Liver (tissue), 3 donors: ENCODE measurements at regions not wholly inside any gene's neighbourhood (a gene's known extent, or its start where the extent isn't known, plus 50 kb on each side); places are given as distances from the start of the nearest gene placed in this dataset.

Experiments
- JUND ChIP-seq, 2 donors: IDR thresholded peaks; 2 replicates each; pipeline ENCODE4 v1.6.1; 2016; ENCODE audit warnings: antibody characterized with exemption in 2 of 2
- RAD21 ChIP-seq, 2 donors: IDR thresholded peaks; 2 replicates each; pipeline ENCODE4 v1.6.1; 2016; ENCODE audit warnings: antibody characterized with exemption in 2 of 2, mild to moderate bottlenecking in 2 of 2
- SP1 ChIP-seq: IDR thresholded peaks from 2 replicates; pipeline ENCODE4 v1.6.1; 2018; ENCODE audit warnings: antibody characterized with exemption, mild to moderate bottlenecking
- TAF1 ChIP-seq: conservative IDR thresholded peaks from 2 replicates; pipeline ENCODE4 v1.6.1; 2016; ENCODE audit warnings: antibody characterized with exemption, mild to moderate bottlenecking
- TF ChIP-seq, protein P1 (sequence below): fragments of 150-350 bp; IDR thresholded peaks from 2 replicates; pipeline ENCODE4 v1.5.1; 2017; ENCODE audit warnings: improper control_type of control experiment, low read depth, low read length; ENCODE audit not compliant: missing input control
- TF ChIP-seq, protein P2 (sequence below): IDR thresholded peaks from 2 replicates; pipeline ENCODE4 v1.6.1; 2016; ENCODE audit warnings: antibody characterized with exemption, mild to moderate bottlenecking
- TF ChIP-seq, protein P3 (sequence below): IDR thresholded peaks from 2 replicates; pipeline ENCODE4 v1.6.1; 2016; ENCODE audit warnings: antibody characterized with exemption
- donor health status: healthy.
- donor health status: healthy.

DNA sequence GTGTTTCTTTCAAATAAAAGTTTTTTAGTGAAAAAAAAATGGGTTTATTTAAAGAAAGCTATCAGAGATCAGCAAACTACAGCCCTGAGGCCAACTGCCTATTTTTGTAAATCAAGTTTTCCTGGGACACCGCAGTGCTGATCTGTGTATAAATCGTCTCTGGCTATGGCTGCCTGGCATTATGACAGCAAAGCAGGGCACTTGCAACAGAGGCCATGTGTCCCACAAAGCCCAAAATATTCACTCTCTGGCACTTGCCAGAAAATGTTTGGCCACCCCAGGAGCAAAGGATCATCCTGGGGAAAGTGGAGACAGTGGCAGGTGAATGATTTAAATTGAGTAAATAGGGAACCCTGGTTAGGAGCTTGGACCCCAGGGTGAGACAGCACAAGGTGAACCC is 291.6 kb downstream of the PREX1 start:
- TF ChIP-seq, protein P1, sequence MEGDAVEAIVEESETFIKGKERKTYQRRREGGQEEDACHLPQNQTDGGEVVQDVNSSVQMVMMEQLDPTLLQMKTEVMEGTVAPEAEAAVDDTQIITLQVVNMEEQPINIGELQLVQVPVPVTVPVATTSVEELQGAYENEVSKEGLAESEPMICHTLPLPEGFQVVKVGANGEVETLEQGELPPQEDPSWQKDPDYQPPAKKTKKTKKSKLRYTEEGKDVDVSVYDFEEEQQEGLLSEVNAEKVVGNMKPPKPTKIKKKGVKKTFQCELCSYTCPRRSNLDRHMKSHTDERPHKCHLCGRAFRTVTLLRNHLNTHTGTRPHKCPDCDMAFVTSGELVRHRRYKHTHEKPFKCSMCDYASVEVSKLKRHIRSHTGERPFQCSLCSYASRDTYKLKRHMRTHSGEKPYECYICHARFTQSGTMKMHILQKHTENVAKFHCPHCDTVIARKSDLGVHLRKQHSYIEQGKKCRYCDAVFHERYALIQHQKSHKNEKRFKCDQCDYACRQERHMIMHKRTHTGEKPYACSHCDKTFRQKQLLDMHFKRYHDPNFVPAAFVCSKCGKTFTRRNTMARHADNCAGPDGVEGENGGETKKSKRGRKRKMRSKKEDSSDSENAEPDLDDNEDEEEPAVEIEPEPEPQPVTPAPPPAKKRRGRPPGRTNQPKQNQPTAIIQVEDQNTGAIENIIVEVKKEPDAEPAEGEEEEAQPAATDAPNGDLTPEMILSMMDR = no peak
- TF ChIP-seq TAF1 = no peak
- TF ChIP-seq, protein P2, sequence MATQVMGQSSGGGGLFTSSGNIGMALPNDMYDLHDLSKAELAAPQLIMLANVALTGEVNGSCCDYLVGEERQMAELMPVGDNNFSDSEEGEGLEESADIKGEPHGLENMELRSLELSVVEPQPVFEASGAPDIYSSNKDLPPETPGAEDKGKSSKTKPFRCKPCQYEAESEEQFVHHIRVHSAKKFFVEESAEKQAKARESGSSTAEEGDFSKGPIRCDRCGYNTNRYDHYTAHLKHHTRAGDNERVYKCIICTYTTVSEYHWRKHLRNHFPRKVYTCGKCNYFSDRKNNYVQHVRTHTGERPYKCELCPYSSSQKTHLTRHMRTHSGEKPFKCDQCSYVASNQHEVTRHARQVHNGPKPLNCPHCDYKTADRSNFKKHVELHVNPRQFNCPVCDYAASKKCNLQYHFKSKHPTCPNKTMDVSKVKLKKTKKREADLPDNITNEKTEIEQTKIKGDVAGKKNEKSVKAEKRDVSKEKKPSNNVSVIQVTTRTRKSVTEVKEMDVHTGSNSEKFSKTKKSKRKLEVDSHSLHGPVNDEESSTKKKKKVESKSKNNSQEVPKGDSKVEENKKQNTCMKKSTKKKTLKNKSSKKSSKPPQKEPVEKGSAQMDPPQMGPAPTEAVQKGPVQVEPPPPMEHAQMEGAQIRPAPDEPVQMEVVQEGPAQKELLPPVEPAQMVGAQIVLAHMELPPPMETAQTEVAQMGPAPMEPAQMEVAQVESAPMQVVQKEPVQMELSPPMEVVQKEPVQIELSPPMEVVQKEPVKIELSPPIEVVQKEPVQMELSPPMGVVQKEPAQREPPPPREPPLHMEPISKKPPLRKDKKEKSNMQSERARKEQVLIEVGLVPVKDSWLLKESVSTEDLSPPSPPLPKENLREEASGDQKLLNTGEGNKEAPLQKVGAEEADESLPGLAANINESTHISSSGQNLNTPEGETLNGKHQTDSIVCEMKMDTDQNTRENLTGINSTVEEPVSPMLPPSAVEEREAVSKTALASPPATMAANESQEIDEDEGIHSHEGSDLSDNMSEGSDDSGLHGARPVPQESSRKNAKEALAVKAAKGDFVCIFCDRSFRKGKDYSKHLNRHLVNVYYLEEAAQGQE = no peak
- TF ChIP-seq, protein P3, sequence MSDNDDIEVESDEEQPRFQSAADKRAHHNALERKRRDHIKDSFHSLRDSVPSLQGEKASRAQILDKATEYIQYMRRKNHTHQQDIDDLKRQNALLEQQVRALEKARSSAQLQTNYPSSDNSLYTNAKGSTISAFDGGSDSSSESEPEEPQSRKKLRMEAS = no peak
- no peak for TF ChIP-seq RAD21 (IDR thresholded peaks at IDR 0.05)
- no peak for TF ChIP-seq SP1
- no peak for TF ChIP-seq JUND (IDR thresholded peaks at IDR 0.05)
